Stimulated activated effector memory CD8-positive, alpha-beta T cell treated with anti-CD3 and anti-CD28 coated beads, Interleukin-12 subunit alpha, Interleukin-12 subunit beta, amount 100 ng/mL, for 72 hours (primary cell): ENCODE measurements at regions not wholly inside any gene's neighbourhood (a gene's known extent, or its start where the extent isn't known, plus 50 kb on each side); places are given as distances from the start of the nearest gene placed in this dataset.
"Not testable (repeated sequence)": the region's sequence is repeated elsewhere in the genome, so short reads cannot be mapped to it uniquely, and the experiment has no call there.

ENCODE experiments used
- ATAC-seq: fragments of 150-1000 bp; cut with Tn5 transposase; 2 replicates; pipeline ENCODE4 v1.10.0; 2021
- DNase-seq, 2 donors: peaks; one replicate each; pipeline ENCODE4 v3.0.0; 2021 to 2022; ENCODE audit warnings: low spot score in 2 of 2
- H3K27ac Mint-ChIP-seq: one replicate; pipeline ENCODE4 v1.8.0; 2022; ENCODE audit warnings: mild to moderate bottlenecking, mixed read lengths
- H3K36me3 Mint-ChIP-seq: one replicate; pipeline ENCODE4 v1.8.0; 2022; ENCODE audit warnings: mild to moderate bottlenecking, mixed read lengths
- H3K4me1 Mint-ChIP-seq: one replicate; pipeline ENCODE4 v1.8.0; 2022; ENCODE audit warnings: mixed read lengths
- H3K4me3 Mint-ChIP-seq: one replicate; pipeline ENCODE4 v1.8.0; 2022; ENCODE audit warnings: mild to moderate bottlenecking, mixed read lengths
- H3K9me3 Mint-ChIP-seq: one replicate; pipeline ENCODE4 v1.8.0; 2022; ENCODE audit warnings: mixed read lengths

DNA sequence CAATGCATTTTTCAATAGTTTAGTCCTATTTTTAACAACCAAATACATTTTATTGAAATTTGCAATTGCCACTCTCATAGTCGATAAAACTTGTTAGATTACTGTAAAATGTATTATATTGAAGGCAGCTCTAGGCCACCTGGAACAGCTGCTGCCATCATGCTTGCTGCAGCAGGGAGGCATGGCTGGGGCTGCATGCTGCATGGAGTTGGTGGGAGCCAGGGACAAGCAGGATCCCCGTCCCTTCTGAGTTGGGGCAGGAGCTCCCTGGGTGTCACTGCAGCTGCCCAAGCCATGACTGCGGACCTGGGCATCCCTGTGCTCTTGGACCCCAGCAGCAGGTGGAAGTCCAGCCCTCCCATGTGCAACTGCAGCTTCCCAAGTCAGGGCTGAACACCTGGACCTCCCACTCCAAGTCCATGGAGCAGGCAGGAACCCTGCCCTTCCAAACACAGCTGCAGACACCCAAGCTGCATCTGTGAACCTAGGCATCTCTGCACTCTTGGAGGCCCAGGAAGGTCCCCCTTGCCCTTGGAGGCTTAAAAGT is 742.0 kb downstream of the ZBBX start:
- no peaks in the 10 kb centered on the region for H3K36me3 Mint-ChIP-seq
- H3K27ac Mint-ChIP-seq, result no peak overlapping the region
- peaks cover 9% of the 10 kb centered on the region for H3K9me3 Mint-ChIP-seq
- ATAC-seq (peak; percentile 32), DNase-seq (no peak)
- H3K4me1 Mint-ChIP-seq, result no peaks in the 10 kb centered on the region
- H3K4me3 Mint-ChIP-seq, result no peak overlapping the region

DNA sequence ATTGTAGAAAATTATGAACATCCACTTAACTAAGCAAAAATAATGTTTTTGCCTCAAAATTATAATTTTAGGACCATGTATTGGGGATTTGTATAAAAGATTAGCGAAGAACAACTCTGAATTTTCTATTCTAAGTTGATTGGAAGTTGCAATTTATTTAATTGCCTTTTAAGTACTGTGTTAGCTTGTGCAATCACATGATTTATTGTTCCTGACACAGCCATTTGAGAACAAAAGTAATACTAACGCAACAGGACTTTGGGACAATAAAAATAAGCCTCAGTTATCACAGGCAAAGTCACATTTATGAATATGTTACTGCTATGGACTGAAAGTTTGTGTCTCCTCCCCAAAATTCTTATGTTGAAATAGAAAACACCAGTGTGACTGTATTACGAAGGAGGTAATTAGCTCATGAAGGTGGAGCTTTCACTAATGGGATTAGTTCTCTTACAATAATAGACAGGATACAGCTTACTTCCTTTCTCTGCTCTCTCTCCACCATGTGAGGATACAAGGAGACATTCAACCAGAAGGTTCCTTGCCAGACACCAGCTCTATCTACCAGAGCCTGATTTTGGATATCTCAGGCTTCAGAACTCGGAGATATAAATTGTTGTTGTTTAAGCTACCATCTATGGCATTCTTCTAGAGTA is 745.9 kb downstream of the ZBBX start:
- DNase-seq (no peak), ATAC-seq (no peak)
- Mint-ChIP-seq H3K27ac (no peak overlapping the region), H3K9me3 (peaks cover 13% of the 10 kb centered on the region), H3K4me1 (no peaks in the 10 kb centered on the region), H3K36me3 (no peaks in the 10 kb centered on the region), H3K4me3 (no peak overlapping the region)

DNA sequence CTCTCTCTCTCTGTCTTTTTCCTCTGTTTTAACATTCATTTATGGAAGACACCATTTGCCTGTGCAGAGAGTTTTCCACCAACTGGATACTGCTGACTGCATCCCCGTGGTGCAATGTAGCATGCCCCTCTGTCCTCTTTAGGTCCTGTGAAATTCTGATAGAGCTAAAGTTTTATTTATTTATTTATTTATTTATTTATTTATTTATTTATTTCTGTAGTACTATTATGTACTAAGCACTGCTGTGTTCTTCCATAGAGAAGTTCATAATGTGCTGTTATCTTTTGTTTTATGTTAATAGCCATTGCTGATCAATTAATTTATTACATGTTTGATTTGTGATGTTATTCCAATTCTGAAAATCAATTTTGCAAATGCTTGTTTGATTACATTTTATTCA is 749.9 kb downstream of the ZBBX start:
- DNase-seq, result no peak
- Mint-ChIP-seq H3K27ac (no peak overlapping the region), H3K4me1 (no peaks in the 10 kb centered on the region), H3K9me3 (peaks cover 12% of the 10 kb centered on the region), H3K4me3 (no peak overlapping the region), H3K36me3 (no peaks in the 10 kb centered on the region)
- no peak for ATAC-seq

DNA sequence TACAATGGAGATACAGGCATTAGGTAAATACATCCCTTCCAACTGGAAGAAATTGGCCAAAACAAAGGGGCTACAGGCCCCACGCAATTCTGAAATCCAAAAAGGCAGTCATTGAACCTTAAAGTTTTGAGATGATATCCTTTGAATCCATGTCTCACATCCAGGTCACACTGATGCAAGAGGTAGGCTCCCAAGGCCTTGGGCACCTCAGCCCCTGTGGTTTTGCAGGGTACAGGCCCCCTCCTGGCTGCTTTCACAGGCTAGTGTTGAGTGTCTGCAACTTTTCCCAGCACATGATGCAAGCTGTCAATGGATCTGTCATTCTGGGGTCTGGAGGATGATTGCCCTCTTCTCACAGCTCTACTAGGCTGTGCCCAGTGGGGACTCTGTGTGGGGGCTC is 766.7 kb downstream of the ZBBX start:
- ATAC-seq (no peak), DNase-seq (no peak)
- Mint-ChIP-seq H3K9me3 (peaks cover 13% of the 10 kb centered on the region), H3K4me1 (no peaks in the 10 kb centered on the region), H3K27ac (no peak overlapping the region), H3K4me3 (no peak overlapping the region), H3K36me3 (no peaks in the 10 kb centered on the region)

DNA sequence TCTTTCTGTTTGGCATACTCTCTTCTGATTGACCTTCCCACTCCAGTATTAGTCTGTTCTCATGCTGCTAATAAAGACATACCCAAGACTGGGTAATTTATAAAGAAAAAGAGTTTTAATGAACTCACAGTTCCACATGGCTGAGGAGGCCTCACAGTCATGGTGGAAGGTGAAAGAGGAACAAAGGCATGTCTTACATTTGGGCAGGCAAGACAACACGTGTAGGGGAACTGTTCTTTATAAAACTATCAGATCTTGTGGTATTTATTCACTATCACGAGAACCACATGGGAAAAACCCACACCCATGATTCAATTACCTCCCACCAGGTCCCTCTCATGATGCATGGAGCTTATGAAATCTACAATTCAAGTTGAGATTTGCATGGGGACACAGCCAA is 767.3 kb downstream of the ZBBX start:
- peaks cover 13% of the 10 kb centered on the region for H3K9me3 Mint-ChIP-seq
- H3K36me3 Mint-ChIP-seq, DNase-seq, H3K4me3 Mint-ChIP-seq, H3K4me1 Mint-ChIP-seq, ATAC-seq, H3K27ac Mint-ChIP-seq: not testable (repeated sequence)

DNA sequence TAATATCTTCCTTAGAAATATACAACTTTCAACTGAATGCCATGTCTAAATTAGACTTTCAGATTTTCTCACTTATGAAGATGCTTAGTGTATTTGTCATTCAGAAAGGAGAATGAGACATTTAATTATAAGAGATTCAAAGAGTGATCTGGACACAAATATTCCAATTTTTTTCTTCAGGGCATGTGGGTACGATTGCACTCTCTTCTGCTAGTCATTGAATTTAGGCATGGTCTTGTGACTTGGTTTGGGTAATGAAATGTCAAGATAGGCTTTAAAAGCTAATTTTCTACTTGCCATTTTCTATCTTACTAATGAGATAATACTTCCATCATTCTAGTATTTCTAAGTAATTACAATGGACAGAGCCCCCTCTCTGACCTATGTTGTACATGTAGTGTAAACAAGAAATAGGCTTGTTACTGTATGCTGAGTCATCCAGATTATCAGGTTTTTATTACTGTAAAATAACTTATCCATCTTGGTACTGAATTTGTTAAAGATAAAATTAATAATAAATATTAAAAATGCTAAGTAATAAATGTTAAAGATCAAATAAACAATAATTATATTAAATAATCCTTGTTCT is 770.8 kb upstream of the BCHE start:
- DNase-seq (no peak), ATAC-seq (no peak)
- no peaks in the 10 kb centered on the region for H3K36me3 Mint-ChIP-seq
- H3K4me3 Mint-ChIP-seq, result no peak overlapping the region
- H3K9me3 Mint-ChIP-seq, result peaks cover 12% of the 10 kb centered on the region
- no peak overlapping the region for H3K27ac Mint-ChIP-seq
- no peaks in the 10 kb centered on the region for H3K4me1 Mint-ChIP-seq

DNA sequence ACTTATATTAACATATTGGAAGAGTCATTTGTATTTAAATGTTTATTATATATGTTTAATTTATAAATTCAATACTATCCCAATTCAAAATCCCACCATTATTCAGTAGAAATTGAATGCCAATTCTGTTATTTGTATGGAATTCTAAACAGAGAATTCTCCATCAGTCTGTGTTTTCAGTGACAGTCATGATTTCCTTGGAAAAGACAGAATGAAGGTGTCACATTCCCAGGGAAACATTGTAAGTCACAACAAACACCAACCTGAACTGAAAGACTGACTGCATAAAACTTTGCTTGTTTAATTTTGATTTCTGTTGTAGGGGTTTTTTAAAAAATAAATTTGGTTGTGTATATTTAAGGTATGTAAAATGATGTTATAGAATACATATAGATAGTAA is 769.8 kb upstream of the BCHE start:
- H3K36me3 Mint-ChIP-seq, result no peaks in the 10 kb centered on the region
- peaks cover 10% of the 10 kb centered on the region for H3K9me3 Mint-ChIP-seq
- H3K4me3 Mint-ChIP-seq, result no peak overlapping the region
- no peak overlapping the region for H3K27ac Mint-ChIP-seq
- DNase-seq (no peak), ATAC-seq (no peak)
- no peaks in the 10 kb centered on the region for H3K4me1 Mint-ChIP-seq

DNA sequence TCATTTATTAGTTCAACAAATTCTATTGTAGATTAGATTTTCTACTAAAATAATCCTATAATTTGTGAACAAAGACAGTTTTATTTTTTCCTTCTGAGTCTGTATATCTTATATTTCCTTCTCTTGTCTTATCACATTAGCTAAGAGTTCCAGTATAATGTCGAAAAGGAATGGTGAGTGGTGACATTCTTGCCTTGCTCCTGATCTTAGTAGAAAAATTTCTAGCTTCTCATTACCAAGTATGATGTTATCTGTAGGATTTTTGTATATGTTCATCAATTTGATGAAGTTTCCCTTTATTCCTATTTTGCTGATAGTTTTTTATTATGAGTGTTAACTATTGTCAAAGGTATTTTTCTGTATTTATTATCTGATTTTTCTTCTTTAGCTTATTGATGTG is 756.6 kb upstream of the BCHE start:
- no peak for DNase-seq

DNA sequence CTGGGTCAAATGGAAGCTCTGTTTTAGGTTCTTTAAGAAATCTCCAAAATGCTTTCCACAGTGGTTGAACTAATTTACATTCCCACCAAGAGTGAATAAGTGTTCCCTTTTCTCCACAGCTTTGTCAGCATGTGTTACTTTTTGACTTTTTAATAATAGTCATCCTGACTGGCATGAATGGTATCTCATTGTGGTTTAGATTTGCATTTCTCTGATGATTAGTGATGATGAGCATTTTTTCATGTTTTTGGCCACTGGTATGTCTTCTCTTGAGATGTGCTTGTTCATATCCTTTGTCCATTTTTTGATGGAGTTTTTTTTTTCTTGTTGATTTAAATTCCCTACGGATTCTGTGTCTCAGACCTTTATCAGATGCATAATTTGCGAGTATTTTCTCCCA is 745.0 kb upstream of the BCHE start:
- Mint-ChIP-seq H3K4me1 (no peaks in the 10 kb centered on the region), H3K27ac (no peak overlapping the region), H3K36me3 (no peaks in the 10 kb centered on the region), H3K9me3 (peaks cover 10% of the 10 kb centered on the region), H3K4me3 (no peak overlapping the region)
- ATAC-seq (no peak), DNase-seq (no peak)

More for the DNA sequence above, 756.6 kb upstream of the BCHE start:
- ATAC-seq, result no peak
- H3K27ac Mint-ChIP-seq, result no peak overlapping the region
- no peaks in the 10 kb centered on the region for H3K4me1 Mint-ChIP-seq
- H3K9me3 Mint-ChIP-seq, result peaks cover 14% of the 10 kb centered on the region
- no peaks in the 10 kb centered on the region for H3K36me3 Mint-ChIP-seq
- H3K4me3 Mint-ChIP-seq, result no peak overlapping the region

DNA sequence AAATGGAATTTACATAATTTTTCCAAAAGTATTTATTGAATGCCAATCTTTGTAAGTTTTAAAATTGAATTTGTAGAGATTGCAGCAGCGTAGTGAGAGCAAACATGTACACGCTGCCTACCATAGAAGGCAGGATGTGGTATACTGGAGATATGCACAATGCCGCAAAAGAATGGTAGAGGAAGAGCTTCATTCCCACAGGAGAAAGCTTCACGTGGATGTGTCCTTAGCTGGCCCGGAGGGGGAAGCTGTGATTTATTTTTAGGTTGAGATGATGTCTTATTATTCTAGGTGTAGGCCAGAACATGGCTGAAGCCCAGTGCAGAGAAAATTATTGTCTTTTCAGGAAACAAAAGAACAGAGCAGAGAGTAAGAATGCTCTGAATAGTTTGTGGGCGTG is 743.3 kb upstream of the BCHE start:
- Mint-ChIP-seq H3K9me3 (peaks cover 10% of the 10 kb centered on the region), H3K27ac (no peak overlapping the region), H3K36me3 (no peaks in the 10 kb centered on the region), H3K4me1 (no peaks in the 10 kb centered on the region), H3K4me3 (no peak overlapping the region)
- ATAC-seq (no peak), DNase-seq (no peak)

DNA sequence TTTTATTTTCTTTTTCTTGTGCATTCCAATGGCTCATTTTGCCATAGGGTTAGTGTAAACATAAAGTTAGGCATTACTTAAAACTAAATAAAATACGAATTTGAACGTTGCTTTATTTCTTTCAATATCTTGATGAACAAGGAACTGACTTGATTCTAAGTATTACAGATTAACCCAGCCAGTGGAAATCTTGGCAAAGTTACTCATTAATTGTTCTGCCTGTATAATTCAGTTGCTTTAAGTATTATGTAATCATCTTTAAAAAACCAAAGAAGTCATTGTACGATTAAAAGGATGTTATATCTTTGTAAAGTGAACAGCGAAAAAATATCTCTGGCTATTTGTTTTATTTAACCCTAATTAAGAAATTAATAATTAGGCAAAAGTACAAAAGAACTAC is 737.9 kb upstream of the BCHE start:
- H3K27ac Mint-ChIP-seq, result no peak overlapping the region

DNA sequence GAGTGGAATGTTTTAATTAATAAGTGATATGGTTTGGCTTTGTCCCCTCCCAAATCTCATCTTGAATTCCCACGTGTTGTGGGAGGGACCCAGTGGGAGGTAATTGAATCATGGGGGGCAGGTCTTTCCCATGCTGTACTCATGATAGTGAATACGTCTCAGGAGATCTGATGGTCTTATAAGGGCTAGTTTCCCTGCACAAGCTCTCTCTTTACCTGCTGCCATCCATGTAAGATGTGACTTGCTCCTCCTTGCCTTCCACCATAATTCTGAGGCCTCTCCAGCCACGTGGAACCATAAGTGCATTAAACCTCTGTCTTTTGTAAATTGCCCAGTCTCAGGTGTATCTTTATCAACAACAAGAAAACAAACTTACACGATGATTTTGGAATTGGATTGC is 734.5 kb upstream of the BCHE start:
- H3K9me3 Mint-ChIP-seq, result peaks cover 18% of the 10 kb centered on the region
- DNase-seq, H3K4me1 Mint-ChIP-seq, H3K27ac Mint-ChIP-seq, H3K4me3 Mint-ChIP-seq, H3K36me3 Mint-ChIP-seq, ATAC-seq: not testable (repeated sequence)

More for the DNA sequence above, 737.9 kb upstream of the BCHE start:
- H3K36me3 Mint-ChIP-seq, result no peaks in the 10 kb centered on the region
- ATAC-seq (no peak), DNase-seq (no peak)
- no peak overlapping the region for H3K4me3 Mint-ChIP-seq
- H3K4me1 Mint-ChIP-seq, result no peaks in the 10 kb centered on the region
- H3K9me3 Mint-ChIP-seq, result peaks cover 11% of the 10 kb centered on the region

DNA sequence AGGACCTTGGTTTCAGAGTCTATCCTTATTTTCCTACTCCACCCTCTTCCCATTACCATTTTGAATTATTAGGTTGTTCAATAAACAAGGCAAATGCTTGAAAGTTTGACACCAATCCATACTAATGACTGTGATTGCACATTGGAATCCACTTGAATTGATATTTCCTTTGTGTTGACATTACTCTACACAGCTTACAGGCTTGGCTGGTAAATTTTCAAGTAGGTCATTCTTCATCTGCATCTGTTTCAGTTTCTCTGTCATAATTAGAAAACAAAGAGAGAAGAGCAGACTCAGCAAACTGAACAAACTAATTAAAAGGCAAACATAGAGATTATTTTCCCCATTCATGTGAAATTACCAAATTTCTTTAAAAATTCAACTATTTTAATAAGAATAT is 732.9 kb upstream of the BCHE start:
- Mint-ChIP-seq H3K4me1 (no peaks in the 10 kb centered on the region), H3K4me3 (no peak overlapping the region), H3K9me3 (peaks cover 18% of the 10 kb centered on the region), H3K27ac (no peak overlapping the region), H3K36me3 (no peaks in the 10 kb centered on the region)
- ATAC-seq (no peak), DNase-seq (no peak)

DNA sequence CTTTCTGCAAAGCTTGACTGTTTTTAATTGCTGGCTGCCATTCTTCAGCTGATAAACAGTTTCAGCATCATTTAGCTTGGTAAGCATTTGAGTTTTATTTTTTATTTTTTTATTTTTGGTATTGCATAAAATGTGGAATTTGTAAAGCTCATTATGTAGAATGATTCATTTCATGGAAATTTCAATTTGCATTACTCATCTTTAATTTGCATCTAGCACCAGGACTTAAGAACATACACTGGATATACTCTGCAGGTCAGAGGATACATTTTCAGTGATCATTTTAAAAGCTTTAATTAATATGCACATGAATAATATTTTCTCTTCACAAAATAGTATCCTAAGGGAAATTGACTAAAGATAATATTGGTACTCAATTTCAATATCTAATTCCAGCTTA is 732.4 kb upstream of the BCHE start:
- H3K9me3 Mint-ChIP-seq, result peaks cover 18% of the 10 kb centered on the region
- H3K36me3 Mint-ChIP-seq, result no peaks in the 10 kb centered on the region
- H3K27ac Mint-ChIP-seq, result no peak overlapping the region
- DNase-seq (no peak), ATAC-seq (no peak)
- H3K4me1 Mint-ChIP-seq, result no peaks in the 10 kb centered on the region
- no peak overlapping the region for H3K4me3 Mint-ChIP-seq

DNA sequence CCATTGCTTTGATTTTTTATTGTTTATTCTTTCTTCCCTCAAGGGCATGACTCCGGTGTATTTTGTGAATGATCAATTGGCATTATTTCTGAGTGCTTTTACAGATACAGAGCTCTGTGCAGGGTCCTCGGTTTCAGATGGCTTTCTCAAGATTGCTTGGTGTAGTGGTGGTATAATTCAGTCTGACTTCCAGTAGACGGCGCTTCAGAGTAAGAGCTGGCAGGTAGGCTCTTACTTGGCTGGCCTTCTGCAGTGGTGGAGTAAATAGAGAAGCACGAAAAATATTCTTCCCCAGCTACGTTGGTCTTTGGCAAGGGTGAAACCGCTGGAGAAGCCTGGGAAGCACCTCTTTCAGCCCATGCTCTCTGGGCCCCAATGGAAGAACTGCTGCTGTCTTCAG is 723.0 kb upstream of the BCHE start:
- DNase-seq, result no peak
- Mint-ChIP-seq H3K27ac (no peak overlapping the region), H3K4me3 (no peak overlapping the region), H3K9me3 (peaks cover 9% of the 10 kb centered on the region), H3K4me1 (no peaks in the 10 kb centered on the region), H3K36me3 (no peaks in the 10 kb centered on the region)
- no peak for ATAC-seq

DNA sequence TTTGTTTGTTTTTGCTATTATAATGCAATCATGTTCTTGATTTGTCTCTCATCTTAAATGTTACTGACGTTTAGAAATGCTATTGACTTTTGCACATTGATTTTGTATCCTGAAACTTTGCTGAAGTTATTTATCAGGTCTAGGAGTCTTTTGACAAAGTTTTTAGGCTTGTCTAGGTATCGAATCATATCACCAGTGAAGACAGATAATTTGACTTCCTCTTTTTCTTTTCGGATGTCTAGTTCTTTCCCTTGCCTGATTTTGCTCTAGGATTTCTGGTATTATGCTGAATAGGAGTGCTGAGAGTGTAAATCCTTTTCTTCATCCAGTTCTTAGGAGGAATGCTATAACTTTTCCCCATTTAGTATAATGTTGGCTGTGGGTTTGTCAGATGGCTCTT is 719.7 kb upstream of the BCHE start:
- ATAC-seq (no peak), DNase-seq (no peak)
- H3K4me3 Mint-ChIP-seq, result no peak overlapping the region
- no peaks in the 10 kb centered on the region for H3K4me1 Mint-ChIP-seq
- H3K27ac Mint-ChIP-seq, result no peak overlapping the region
- H3K36me3 Mint-ChIP-seq, result no peaks in the 10 kb centered on the region
- peaks cover 11% of the 10 kb centered on the region for H3K9me3 Mint-ChIP-seq
